ENCODE measurements at regions not wholly inside any gene's neighbourhood (a gene's known extent, or its start where the extent isn't known, plus 50 kb on each side); places are given as distances from the start of the nearest gene placed in this dataset.

- TF ChIP-seq CTCF (IDR thresholded peaks at IDR 0.05), result no peak
- no peak for TF ChIP-seq POLR2A (IDR thresholded peaks at IDR 0.05)
These were observed 533.0 kb downstream of the PLCL1 start for GRCh38 chr2:198337368-198337767.

All from thyroid gland (tissue), 4 donors.